Neural progenitor cell (in vitro differentiated cells): ENCODE measurements at regions not wholly inside any gene's neighbourhood (a gene's known extent, or its start where the extent isn't known, plus 50 kb on each side); places are given as distances from the start of the nearest gene placed in this dataset.

Experiments used
- EZH2 ChIP-seq: fragments of 200-600 bp; sonication (generic); IDR thresholded peaks from 2 replicates; pipeline ENCODE4 v1.6.1; 2017; ENCODE audit warnings: antibody characterized with exemption, mild to moderate bottlenecking, moderate library complexity
- TF ChIP-seq, protein P1 (sequence below): fragments of 200-600 bp; sonication (generic); IDR thresholded peaks from 2 replicates; pipeline ENCODE4 v1.5.1; 2017; ENCODE audit warnings: antibody characterized with exemption, mild to moderate bottlenecking

DNA sequence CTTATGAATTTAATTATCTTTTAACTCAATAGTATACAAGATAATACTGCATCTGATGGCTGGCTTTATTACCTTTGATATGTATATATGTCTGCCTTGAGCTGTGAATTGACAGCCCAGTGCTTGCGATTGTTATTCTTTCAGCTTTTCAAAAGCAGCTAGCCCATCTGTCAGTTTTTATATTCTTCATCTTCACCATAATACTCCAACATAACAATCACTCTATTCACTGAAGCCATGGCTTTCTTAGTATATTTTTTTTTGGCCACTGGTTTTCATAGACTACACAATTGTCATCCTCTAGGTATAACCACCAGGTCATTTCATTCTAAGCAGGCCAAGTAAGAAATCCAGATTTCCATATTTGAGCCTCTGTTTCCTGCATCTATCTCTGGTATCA, 1026.1 kb downstream of the FSCB start:
- TF ChIP-seq, protein P1, sequence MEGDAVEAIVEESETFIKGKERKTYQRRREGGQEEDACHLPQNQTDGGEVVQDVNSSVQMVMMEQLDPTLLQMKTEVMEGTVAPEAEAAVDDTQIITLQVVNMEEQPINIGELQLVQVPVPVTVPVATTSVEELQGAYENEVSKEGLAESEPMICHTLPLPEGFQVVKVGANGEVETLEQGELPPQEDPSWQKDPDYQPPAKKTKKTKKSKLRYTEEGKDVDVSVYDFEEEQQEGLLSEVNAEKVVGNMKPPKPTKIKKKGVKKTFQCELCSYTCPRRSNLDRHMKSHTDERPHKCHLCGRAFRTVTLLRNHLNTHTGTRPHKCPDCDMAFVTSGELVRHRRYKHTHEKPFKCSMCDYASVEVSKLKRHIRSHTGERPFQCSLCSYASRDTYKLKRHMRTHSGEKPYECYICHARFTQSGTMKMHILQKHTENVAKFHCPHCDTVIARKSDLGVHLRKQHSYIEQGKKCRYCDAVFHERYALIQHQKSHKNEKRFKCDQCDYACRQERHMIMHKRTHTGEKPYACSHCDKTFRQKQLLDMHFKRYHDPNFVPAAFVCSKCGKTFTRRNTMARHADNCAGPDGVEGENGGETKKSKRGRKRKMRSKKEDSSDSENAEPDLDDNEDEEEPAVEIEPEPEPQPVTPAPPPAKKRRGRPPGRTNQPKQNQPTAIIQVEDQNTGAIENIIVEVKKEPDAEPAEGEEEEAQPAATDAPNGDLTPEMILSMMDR = no peak
- no peak for TF ChIP-seq EZH2
